KMS-11 (cell line): ENCODE measurements at regions not wholly inside any gene's neighbourhood (a gene's known extent, or its start where the extent isn't known, plus 50 kb on each side); places are given as distances from the start of the nearest gene placed in this dataset.

Source experiments
- H2AFZ ChIP-seq: fragments of 200-600 bp; sonication (generic); 2 replicates; pipeline ENCODE4 v1.6.1; 2016; ENCODE audit warnings: antibody characterized with exemption, mixed run types, low read depth
- H3K27ac ChIP-seq: fragments of 200-600 bp; sonication (generic); 2 replicates; pipeline ENCODE4 v1.6.1; 2016; ENCODE audit warnings: mild to moderate bottlenecking, mixed run types
- H3K27me3 ChIP-seq: fragments of 200-600 bp; sonication (generic); 2 replicates; pipeline ENCODE4 v1.6.1; 2017; ENCODE audit warnings: mild to moderate bottlenecking, low read depth, mixed run types, moderate library complexity; ENCODE audit not compliant: insufficient read depth
- H3K36me3 ChIP-seq: fragments of 200-600 bp; sonication (generic); 2 replicates; pipeline ENCODE4 v1.6.1; 2017; ENCODE audit warnings: mild to moderate bottlenecking, mixed run types; ENCODE audit not compliant: insufficient read depth
- H3K4me1 ChIP-seq: fragments of 200-600 bp; sonication (generic); 2 replicates; pipeline ENCODE4 v1.6.1; 2016; ENCODE audit warnings: mild to moderate bottlenecking, low read depth, mixed run types; ENCODE audit not compliant: poor library complexity, severe bottlenecking
- H3K4me2 ChIP-seq: fragments of 200-600 bp; sonication (generic); 2 replicates; pipeline ENCODE4 v1.7.0; 2016; ENCODE audit warnings: mild to moderate bottlenecking, mixed run types
- H3K4me3 ChIP-seq: fragments of 200-600 bp; sonication (generic); IDR thresholded peaks from 2 replicates; pipeline ENCODE4 v1.6.1; 2017; ENCODE audit warnings: low read depth, low read length, mixed read lengths; ENCODE audit not compliant: insufficient read depth
- H3K79me2 ChIP-seq: fragments of 200-600 bp; sonication (generic); 2 replicates; pipeline ENCODE4 v1.6.1; 2016; ENCODE audit warnings: low read depth, mixed run types; ENCODE audit not compliant: insufficient read depth
- H3K9ac ChIP-seq: fragments of 200-600 bp; sonication (generic); 2 replicates; pipeline ENCODE4 v1.6.1; 2016; ENCODE audit warnings: mild to moderate bottlenecking, mixed run types
- H4K20me1 ChIP-seq: fragments of 200-600 bp; sonication (generic); 2 replicates; pipeline ENCODE4 v1.6.1; 2016; ENCODE audit warnings: mild to moderate bottlenecking, mixed run types; ENCODE audit not compliant: insufficient read depth
- CTCF ChIP-seq: fragments of 200-600 bp; sonication (generic); conservative IDR thresholded peaks from 2 replicates; pipeline ENCODE4 v1.6.1; 2017; ENCODE audit warnings: low read depth, mild to moderate bottlenecking, antibody characterized with exemption, low read length, moderate library complexity, mixed read lengths

GRCh38 chr4:35250761-35251160 is 993.6 kb downstream of the ARAP2 start:
- H3K36me3 ChIP-seq: no peaks in the 10 kb centered on the region
- H3K27ac ChIP-seq: no peak overlapping the region
- no peak overlapping the region for H3K9ac ChIP-seq
- no peaks in the 10 kb centered on the region for H3K27me3 ChIP-seq
- H3K4me3 ChIP-seq: no peak overlapping the region
- no peaks in the 10 kb centered on the region for H3K4me1 ChIP-seq
- H2AFZ ChIP-seq: no peak overlapping the region
- no peaks in the 10 kb centered on the region for H3K79me2 ChIP-seq
- no peak for TF ChIP-seq CTCF
- no peaks in the 10 kb centered on the region for H4K20me1 ChIP-seq
- H3K4me2 ChIP-seq: no peak overlapping the region

GRCh38 chr4:35252071-35252470 is 992.2 kb downstream of the ARAP2 start:
- H3K4me1 ChIP-seq: no peaks in the 10 kb centered on the region
- no peaks in the 10 kb centered on the region for H3K27me3 ChIP-seq
- H3K79me2 ChIP-seq: no peaks in the 10 kb centered on the region
- no peak for TF ChIP-seq CTCF
- no peak overlapping the region for H2AFZ ChIP-seq
- H3K4me3 ChIP-seq: no peak overlapping the region
- no peak overlapping the region for H3K27ac ChIP-seq
- no peaks in the 10 kb centered on the region for H4K20me1 ChIP-seq
- no peak overlapping the region for H3K9ac ChIP-seq
- H3K4me2 ChIP-seq: no peak overlapping the region
- H3K36me3 ChIP-seq: no peaks in the 10 kb centered on the region

GRCh38 chr4:35252866-35253265 is 991.4 kb downstream of the ARAP2 start:
- Histone ChIP-seq H3K27ac (no peak overlapping the region), H3K4me1 (no peaks in the 10 kb centered on the region), H3K9ac (no peak overlapping the region), H3K4me3 (no peak overlapping the region), H3K36me3 (no peaks in the 10 kb centered on the region), H2AFZ (no peak overlapping the region), H4K20me1 (no peaks in the 10 kb centered on the region), H3K27me3 (no peaks in the 10 kb centered on the region), H3K79me2 (no peaks in the 10 kb centered on the region), H3K4me2 (no peak overlapping the region)
- no peak for TF ChIP-seq CTCF

- H3K4me3 ChIP-seq: no peak overlapping the region
- no peaks in the 10 kb centered on the region for H3K4me1 ChIP-seq
- H3K79me2 ChIP-seq: no peaks in the 10 kb centered on the region
- no peak overlapping the region for H3K27ac ChIP-seq
- no peak overlapping the region for H3K9ac ChIP-seq
- no peaks in the 10 kb centered on the region for H4K20me1 ChIP-seq
- H2AFZ ChIP-seq: no peak overlapping the region
- TF ChIP-seq CTCF: no peak
- no peaks in the 10 kb centered on the region for H3K27me3 ChIP-seq
- no peaks in the 10 kb centered on the region for H3K36me3 ChIP-seq
- H3K4me2 ChIP-seq: no peak overlapping the region
Measured at GRCh38 chr4:35253331-35253730, 991.0 kb downstream of the ARAP2 start.

- Histone ChIP-seq H2AFZ (no peak overlapping the region), H3K4me3 (no peak overlapping the region), H4K20me1 (no peaks in the 10 kb centered on the region), H3K79me2 (no peaks in the 10 kb centered on the region), H3K36me3 (no peaks in the 10 kb centered on the region), H3K4me1 (no peaks in the 10 kb centered on the region), H3K27me3 (no peaks in the 10 kb centered on the region), H3K4me2 (no peak overlapping the region), H3K27ac (no peak overlapping the region), H3K9ac (no peak overlapping the region)
- TF ChIP-seq CTCF: no peak
Measured at GRCh38 chr4:35286434-35286833, 957.9 kb downstream of the ARAP2 start.
